SH-SY5Y (cell line): ENCODE measurements at regions not wholly inside any gene's neighbourhood (a gene's known extent, or its start where the extent isn't known, plus 50 kb on each side); places are given as distances from the start of the nearest gene placed in this dataset.

Source experiments
- GATA2 ChIP-seq: IDR thresholded peaks from 2 replicates; pipeline ENCODE4 v1.6.1; 2011; ENCODE audit warnings: mild to moderate bottlenecking, low read depth, low read length
- GATA3 ChIP-seq: IDR thresholded peaks from 2 replicates; pipeline ENCODE4 v1.6.1; 2011; ENCODE audit warnings: low read depth, mild to moderate bottlenecking, low read length, moderate library complexity

DNA sequence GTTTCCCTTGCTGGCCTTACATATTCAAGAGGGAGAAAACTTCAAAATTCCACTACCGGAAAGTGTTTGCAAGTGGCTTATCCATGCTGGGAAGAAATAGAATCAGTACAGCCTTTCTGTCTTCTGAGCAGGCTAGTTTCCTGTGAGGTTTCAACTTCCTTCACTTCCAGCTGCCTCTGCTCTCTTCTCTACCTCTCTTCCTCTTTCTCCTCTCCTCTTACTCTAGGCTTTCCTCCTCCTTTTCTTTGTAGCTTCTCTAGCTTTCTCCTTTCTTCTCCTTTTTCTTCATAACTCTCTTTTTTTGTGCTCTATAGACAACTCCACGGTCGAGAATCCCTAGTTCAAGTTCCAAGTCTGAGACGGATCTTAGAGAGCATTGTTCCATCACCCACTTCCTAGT, 421.8 kb downstream of the ETS1 start:
- TF ChIP-seq GATA2, result no peak
- no peak for TF ChIP-seq GATA3

DNA sequence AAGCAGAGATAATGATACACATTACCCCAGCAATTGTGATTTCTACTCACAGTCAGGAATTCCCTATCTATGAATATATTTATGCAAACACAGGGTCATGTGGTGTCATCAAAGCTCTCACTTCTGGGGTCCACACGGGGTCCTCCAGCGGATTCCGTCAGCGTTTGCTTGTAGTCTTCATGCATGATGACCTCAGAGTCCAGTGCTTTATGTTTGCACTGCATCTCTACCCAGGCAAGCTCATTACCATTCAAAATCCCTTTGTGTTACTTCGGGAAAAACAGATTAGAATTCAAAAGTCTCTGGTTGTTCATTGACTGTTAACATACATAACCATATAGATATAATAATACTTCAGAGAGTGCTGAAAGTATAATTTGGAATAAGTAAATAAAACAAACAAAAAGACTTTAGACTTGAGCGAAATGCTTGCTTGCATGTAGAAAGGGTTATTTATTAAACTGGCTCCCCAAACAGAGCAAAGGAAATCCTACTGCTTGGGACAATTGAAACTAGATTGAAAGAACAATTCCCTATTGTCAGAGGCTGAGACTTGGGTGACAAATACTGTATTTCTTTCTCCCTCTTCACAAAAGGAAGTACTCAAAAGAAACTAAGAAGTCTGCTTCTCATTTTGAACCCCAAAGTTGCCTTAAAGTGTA, 423.1 kb downstream of the ETS1 start:
- no peak for TF ChIP-seq GATA3
- no peak for TF ChIP-seq GATA2

GRCh38 chr11:128161994-128162393, 425.4 kb downstream of the ETS1 start:
- TF ChIP-seq GATA2, result no peak
- no peak for TF ChIP-seq GATA3

- no peak for TF ChIP-seq GATA2
- TF ChIP-seq GATA3, result no peak
Observed at GRCh38 chr11:128161436-128161835, 425.9 kb downstream of the ETS1 start.

GRCh38 chr11:128158860-128159259, 428.5 kb downstream of the ETS1 start:
- no peak for TF ChIP-seq GATA2

DNA sequence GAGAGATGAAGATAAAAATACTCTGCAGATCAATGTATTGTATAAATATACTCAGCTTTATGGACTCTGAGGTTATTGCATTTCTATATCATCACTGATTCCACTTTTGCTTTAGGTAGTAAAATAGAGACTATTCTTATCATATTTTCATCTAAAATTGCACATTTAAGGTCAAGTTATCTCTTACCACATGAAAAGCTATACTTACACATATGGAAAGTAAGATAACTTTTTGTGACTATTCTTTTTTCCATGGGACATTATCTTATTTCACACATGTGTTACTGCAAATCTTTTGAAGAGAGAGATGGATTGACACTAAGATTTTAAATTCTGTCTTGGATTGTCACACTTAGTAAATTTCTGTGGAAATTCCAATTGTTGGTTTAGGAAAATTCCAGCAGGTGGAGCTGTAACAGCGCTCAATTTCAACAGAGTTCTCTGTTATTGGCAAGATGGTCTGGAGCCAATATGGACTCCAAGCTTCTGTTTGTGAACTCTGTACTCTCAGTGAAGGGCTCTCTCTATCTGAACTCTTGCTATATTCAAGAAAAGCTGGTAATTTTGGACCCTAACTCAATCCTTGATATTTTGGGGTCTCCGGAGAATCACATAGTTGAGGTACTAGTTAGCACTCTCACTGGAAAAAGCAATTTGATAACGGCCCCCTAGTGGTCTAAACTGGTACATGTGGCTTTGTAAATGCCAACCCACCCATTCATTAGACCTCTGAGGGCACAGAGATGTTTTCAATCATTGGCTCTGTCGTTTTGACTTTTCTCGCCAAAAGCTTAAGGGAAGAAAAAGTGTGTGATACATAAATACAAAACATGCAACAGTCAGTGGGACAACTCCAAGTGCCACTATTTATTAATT, 429.7 kb downstream of the ETS1 start:
- TF ChIP-seq GATA2 (no peak), GATA3 (no peak)

GRCh38 chr11:128156486-128156885, 430.9 kb downstream of the ETS1 start:
- no peak for TF ChIP-seq GATA3
- no peak for TF ChIP-seq GATA2

DNA sequence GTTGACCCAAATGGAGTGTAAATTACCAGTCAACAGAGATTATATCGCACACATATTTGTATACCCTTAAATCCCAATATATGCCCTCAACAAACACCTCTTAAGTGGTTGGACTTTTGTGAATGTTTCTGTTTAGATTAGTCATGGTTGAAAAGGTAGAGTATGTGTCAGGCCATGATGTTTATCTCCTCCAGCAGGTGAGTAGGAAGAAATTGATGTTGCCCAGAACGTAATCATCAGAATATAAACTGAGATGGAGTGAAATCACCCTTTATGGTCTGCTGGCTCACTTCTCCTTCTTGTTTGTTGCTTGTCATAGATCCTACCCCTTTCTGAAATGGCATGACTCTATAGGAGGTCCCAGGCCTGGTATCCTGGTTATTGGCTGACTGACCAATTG, 431.8 kb downstream of the ETS1 start:
- TF ChIP-seq GATA3 (no peak), GATA2 (no peak)

GRCh38 chr11:128153697-128154048, 433.7 kb downstream of the ETS1 start:
- no peak for TF ChIP-seq GATA2
- TF ChIP-seq GATA3, result no peak

DNA sequence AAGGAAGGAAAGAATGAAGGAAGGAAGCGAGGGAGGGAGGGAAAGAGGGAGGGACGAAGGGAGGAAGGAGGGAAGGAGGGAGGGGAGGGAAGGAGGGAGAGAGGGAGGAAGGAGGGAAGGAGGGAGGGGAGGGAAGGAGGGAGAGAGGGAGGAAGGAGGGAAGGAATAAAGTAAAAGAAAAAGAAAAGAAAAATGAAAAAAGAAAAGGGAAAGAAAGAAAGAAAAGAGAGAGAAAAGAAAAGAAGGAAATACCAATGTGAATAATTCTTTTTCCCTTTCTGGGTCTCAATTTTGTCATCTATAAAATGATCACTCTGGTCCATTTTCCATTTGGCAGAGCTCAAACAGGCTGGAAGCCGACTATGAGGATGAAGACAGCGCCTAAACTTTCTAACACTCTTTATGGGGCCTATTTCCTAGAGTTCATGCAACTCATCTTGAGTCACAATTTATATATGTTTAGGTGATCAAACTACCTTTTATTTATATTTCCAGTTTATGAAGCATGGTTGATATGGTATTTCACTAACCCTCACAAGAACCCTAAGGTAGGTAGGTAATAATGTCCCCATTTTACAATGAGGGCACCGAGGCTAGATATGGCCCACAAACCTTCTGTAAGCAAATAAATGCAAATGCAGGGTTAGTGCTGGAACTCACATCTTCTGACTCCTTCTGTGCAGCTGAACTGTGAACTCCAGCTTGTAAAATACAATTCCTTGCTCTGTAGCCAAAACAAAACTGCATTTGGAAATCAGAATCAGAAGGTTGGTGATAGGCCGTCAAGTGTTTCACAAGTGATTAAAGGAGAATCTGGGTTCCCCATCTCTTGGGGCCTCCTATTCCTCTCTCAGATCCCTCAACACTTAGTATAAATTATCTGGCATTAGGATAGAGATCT, 434.3 kb downstream of the ETS1 start:
- TF ChIP-seq GATA2, result no peak

DNA sequence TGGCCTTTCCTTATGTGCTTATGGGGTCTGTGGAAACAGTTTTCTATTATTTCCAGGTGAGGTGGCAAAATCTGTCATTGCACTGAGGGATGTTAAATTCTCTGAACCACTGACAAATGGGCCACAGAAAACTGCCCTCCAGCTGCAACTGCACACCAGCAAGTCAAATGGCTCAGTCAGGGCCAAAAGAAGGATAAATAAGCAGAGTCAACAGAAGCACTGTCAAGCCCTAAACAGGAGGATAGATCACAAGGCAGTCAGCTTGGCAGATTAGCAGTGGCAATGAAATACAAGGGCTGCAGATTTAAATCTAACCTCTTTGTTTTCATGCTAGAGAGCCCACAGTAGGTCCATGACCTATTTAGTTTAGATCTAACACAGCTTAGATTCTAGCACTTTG, 435.6 kb downstream of the ETS1 start:
- TF ChIP-seq GATA3, result no peak
- no peak for TF ChIP-seq GATA2

DNA sequence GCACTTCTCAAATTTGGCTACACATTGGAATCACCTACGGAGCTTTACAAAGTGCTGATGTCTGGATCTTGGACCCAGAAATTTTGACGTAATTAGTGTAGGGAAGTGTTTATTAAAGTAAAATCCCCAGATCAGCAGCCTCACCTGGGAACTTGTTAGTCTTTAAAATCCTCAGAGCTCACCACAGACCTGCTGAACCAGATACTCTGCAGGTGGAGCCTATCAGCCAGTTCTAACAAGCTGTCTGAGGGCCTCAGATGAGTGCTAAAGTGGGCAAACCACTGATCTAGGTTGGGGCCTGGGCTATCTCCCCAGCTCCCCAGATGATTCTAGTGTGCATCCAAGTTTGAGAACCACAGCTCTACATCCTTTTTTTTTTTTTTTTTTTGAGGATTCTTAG, 436.0 kb downstream of the ETS1 start:
- TF ChIP-seq GATA2 (no peak), GATA3 (no peak)

GRCh38 chr11:128148208-128148607, 439.1 kb downstream of the ETS1 start:
- TF ChIP-seq GATA3 (no peak), GATA2 (no peak)

DNA sequence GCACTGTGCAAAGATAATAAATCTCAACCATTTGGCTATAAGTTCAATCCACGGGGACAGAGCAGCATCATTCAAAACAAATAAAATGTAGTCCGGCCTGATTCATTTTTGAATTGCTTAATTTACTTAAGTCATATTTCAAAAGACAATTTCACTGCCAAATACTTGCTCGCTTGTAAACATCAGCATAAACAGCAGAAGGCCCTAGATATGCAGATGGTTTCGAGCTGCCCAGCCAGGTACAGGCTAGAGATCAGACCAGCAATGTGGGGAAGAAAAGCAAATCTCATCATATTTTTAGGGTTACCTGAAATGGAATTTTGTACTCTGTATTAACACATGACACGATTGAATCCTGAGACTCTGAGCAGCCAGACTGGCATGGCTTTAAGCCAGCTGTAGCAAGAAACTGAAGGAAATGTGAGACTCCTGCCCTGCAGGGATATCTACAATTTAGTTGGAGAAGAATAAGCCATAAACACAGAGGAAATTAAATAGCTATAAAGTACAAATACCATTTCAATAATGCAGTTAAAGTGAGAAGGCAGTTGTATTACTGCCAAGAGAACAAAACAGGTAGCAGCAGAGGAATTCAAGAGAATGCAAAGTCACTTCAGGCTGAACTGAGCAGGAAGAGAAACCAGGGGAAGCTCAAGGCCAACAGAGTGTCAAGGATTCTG, 440.3 kb downstream of the ETS1 start:
- TF ChIP-seq GATA2 (no peak), GATA3 (no peak)
